Stimulated activated CD4-positive, alpha-beta T cell treated with anti-CD3 and anti-CD28 coated beads, TNF-alpha, amount 100 ng/mL, for 1 hour (primary cell): ENCODE measurements at regions not wholly inside any gene's neighbourhood (a gene's known extent, or its start where the extent isn't known, plus 50 kb on each side); places are given as distances from the start of the nearest gene placed in this dataset.

Source experiments
- DNase-seq, 3 donors: peaks; one replicate each; pipeline ENCODE4 v3.0.0-alpha.2; 2020; ENCODE audit warnings: low read depth in 3 of 3, low spot score in 1 of 3

DNA sequence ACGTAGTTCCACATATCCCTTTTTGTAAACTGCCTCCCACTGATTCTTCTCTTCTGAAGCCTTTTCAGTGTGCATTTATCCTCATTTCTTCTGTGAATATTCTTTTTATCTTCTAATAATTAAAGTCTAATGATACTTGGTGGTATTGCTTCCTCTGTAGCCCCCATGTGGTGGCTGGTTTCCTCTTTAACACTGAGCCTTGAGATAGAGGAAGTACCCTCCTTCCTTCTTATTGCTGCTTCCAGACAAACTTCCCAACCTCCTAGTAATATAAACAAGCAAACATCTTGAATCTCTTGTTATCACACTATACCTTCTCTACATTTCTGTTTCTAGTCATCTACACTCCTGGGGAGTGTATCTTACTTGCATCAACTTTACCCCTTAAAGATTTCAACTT is 310.5 kb upstream of the GIMD1 start:
- no peak for DNase-seq

DNA sequence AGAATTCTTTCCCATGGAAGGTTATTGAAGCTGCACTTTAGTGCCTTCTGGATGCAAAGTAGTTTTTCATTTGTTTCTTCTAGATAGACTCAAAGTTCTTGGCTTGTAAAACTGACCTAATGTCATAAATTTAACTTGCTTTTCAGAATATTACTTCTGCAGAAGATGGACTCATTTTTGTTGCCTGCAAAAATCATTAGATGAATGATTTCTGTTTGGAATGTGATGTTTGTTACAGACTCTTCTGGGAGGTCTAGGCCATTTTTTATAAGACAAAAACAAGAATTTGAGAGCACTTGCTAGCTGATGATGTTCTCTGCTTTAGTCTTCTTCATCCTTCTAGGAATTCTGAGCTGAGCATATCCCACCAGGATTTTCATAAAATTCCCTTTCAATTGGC is 308.6 kb upstream of the GIMD1 start:
- DNase-seq, result no peak

DNA sequence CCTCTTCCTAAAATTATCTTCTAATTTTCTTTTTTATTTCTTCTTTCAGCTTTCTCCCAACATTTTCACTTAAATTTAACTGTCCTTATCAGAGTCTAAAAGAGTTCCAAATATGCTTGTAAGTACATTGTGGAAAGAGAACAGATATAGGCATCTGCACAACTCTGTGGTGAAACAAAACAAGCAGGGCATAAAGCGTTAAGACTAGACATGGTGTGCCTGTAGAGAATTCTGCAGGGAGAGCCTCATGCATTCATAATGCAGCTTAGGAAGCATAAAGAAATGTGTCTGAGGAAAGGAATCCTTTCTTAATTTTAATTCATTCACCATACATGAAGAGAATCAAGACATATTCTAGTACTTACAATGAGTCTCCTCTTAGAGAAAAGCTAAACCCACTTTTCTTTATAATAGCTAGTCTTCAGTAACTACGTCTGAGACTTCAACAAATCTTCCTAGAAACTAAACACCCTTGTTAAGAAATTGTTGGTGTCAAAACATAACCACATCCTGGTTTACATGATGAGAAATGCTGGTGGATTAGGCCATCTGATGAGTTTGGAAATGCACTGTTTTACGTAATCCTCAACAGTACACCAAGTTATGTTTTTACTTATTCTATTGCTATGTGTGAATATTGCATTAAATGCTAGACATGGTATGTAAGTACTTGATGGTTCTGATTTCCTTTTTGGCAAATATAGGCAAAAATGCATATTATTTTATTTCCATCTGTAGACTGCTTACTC is 307.8 kb upstream of the GIMD1 start:
- no peak for DNase-seq

DNA sequence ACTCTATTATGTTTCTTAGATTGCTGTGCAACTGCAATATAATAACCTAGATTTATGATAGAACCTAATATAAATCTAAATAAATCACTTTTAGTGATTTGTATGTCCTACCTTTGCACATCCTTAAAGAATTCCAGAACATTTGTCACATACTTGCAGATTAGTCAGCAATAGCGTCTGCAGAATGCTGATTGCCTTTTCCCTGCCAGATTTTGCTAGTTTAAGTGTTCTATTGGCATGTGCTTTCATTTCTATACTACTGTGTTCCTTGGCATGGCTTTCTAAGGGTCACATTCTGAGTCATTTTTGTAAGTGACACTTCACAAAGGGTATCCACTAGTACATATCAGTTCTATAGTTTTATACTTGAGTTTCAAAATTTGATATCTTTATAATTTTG is 303.1 kb upstream of the GIMD1 start:
- DNase-seq, result no peak

DNA sequence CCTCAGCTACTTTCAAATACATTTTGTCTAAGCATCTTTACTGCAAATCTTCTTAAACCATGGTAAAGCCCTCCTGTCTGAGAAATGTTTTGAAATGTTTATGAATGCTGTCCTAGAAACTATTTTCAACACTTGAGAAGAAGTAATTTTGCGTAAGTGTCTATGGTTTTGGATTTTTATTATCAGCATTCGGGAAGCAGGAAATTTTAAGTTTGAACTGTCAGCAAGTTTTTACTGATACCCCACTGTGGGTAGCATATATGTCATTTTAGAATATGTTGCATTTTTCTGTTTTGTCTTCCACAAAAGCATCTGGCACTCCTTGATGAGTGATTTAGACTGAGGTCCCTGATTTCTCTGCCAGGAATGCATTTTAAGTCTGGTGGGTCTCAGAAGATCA is 302.4 kb upstream of the GIMD1 start:
- no peak for DNase-seq

DNA sequence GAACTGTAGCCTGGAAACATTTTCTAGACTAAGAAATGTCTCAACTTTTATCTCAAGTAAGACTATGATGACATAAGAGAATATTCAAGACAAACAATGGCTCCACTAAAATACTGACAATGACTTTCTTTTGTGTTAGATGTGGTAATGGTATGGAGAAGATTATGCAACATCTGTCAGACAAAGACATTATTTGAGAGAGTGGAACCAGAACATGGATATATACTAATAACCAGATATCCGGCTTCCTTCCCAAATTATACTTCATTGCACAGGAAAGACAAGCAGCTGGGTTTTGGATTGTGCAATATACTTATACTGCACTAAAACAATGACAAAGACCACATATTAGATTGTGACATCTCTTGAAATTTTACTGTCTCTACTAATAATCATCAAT is 290.8 kb upstream of the GIMD1 start:
- no peak for DNase-seq

DNA sequence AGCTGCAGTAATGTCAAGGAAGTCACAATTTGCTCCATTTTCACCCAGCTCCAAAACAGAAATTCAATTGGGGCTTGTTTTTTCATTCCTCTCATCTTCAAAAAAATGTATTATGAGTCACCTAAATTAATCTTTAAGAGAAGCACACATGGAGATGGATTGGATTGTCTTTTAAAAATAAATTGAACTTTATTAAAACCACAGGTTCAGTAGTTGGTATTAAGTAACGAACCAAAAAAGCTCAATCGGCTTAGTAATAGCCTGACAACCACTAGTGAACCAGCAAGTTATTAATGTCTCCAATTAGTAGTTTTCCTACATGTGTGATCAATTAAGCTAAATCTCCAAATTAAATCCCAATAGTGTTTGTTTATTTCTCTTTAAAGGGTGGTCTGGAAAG is 283.5 kb upstream of the GIMD1 start:
- DNase-seq, result no peak

DNA sequence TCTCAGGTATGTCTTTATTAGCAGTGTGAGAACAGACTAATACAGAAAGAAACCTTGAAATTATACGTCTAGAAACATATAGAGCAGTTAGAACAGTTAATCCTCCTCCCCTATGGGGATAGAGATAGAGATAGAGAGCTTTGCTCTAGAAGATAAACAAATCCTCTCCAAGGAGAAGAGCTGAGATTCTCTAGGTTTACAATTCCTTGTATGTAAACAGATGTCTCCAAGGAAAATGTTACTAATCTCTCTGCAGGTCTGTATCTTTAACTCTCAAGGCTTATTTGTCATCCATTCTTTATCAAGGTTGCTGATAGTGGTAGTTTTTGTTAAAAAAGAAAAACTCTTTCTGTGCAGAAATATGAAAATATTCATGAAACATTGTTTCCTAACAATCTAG is 282.1 kb upstream of the GIMD1 start:
- no peak for DNase-seq

DNA sequence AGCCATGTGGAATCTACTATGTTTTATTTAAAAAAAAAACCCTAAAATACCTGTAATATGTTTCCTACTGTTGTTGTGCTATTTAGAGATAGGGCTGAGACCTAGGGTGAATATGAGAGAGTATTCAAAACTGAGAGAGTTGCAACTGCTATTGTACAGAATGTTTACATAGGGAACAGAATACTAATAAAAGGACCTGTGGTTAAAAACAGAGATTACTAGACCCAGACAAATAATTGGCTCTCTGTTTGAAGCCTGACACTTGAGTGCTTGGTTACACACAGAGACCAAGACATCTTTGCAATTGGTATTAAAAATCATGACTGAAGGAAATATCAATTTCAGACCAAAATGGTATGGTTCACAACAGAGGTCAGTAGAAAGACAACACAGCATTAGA is 278.9 kb upstream of the GIMD1 start:
- no peak for DNase-seq

DNA sequence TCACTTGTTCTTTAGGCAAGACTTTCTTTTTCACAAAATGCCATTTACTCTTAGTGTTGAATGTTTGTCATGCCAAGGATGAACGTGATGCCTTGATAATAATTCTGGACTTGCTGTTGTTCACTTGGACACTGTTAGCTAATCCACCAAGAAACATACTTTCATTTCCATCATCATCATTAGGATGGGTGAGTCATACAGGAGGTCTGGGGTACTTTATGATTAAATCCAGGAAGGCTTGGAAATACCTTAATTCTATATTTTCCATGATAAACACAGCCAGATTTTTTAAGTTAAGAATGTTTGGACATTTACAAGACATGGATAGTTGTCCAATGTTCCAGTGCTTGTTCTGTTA is 260.7 kb upstream of the GIMD1 start:
- no peak for DNase-seq

DNA sequence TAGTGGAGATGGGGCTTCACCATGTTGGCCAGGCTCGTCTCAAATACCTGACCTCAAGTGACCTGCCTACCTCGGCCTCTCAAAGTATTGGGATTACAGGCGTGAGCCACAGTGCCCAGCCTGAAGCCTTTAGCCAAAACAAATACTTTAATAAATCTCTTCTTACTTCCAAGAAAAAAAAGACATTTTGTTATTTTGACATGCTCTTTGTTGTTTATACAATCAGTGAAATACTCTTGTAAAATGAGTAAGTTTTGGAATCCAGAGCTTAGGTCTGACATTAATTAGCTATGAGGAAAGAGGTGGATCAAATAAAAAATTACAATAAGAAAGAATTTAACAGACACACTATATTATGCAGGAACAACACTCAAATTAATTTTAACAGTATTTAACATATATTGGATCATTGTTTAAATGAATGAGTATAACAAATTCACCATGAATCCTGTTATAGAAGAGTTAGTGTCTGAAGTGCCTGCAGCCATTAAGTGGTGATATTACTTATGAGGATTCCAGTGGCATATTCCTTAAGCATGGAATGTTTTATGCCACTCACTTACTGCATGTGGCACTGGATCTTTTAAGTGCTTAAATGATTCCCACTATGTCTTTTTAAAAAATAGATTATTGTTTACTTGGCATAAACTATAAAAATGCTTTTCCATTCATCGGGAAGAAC is 260.1 kb upstream of the GIMD1 start:
- DNase-seq, result no peak

DNA sequence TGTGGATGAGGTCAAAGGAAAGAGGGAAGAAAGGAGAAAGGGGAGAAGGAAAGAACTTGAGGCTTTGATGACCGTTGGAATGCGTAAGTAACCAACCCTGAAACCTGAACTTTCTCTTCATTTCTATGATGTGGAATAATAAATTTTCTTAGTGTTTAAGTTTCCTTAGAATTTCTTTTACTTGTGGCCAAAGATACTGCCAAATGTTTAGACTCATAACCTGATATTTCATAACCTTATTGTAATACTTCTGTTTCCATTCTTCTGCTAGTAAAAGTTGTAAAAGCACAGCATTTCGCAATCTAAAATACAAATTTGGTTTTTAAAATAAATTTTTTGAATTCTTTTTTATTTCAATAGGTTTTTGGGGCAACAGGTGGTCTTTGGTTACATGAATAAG is 258.5 kb upstream of the GIMD1 start:
- DNase-seq, result no peak

DNA sequence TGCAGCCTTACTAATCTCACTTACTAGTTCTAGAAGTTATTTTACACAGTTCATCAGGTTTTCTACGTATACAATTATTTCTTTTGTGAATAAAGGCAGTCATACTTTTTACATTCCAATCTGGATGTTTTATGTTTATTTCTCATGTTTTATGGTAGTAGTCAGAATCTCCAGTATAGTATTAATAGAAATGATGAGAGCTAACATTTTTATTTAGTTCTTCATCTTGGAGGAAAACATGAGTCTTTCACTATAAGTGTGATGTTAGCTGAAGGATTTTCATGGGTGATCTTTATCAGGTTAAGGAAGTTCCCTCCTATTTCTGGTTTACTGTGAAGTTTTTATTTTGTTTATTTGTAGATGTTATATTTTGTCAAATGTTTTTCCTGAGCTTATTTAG is 256.1 kb upstream of the GIMD1 start:
- DNase-seq, result no peak

DNA sequence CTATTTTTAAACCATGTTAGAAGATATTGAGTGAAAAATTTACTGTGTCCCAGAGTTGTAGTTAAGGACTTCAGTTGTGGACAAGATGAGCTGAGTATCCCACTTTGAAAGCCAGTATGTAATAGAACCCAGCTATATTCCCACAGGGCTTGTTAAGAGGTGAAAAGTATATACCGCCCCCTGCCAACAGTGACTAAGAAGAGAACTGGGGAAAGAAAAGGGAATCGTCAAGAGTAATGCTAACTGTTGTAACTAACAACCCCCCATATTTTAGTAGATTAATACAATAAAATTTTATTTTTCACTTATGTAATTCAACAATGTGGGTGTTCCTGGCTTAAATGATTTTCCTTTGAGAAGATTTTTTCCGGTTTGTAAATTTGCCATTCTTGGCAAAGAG is 250.4 kb upstream of the GIMD1 start:
- no peak for DNase-seq

DNA sequence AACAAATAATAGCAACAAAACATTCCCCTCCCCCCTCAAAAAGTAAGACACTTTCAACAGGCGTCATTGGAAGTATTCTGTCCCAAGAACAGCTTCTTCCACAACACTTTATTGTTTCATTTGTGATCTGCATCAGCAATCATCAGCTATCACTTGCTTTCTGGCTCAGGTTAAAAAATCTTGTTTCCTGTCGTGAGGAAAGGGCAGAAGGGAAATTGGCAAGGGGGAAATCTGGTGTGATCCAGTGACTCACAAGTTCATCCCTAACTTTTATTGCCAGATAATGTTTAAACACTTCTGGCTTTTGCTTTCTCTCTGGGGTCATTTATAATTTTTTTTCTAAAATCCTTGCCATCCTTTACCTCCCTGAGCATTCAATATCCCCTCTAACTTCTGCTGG is 247.4 kb upstream of the GIMD1 start:
- no peak for DNase-seq

DNA sequence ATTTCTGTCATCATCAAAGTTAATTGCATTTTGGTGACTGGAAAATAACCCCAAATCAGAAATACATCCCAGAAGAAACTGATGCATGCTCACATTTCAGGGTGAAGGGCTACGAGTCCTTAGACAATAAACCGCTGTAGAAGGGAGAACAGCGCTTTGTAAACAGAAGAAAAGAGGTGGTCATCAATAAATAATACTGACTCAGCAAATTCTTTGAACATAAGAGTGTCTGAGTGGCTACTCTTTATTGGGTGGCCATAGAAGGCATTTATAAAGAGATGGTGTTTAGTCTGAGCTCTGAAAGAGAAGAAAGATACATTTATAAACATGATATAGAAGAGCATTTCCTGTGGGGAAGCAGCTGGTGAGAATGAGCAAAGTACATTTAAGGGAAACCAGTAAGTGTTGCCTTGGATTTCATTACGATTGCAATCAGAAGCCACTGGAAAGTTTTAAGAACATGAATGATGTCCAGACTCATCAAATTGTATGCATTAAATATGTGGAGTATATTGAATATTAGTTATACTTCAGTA is 246.9 kb upstream of the GIMD1 start:
- DNase-seq, result no peak

DNA sequence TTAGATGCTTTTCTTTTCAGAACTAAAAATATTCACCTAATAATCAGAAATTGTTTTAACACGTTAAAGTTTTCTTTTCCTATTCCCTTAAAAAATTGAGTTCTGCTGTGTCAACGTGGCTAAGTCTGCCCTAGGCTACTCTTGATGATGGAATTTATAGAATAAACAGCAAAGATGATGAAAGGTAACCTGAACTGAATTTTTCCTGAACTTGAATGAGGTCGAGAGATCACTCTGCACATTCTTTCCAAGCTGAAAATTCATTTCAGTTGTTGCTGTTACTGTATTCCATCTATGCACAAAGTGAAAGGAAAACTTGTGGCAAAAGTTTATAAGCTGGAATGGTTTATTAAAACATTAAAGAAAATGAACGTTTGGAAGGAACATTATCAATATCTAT is 245.9 kb upstream of the GIMD1 start:
- DNase-seq, result no peak

DNA sequence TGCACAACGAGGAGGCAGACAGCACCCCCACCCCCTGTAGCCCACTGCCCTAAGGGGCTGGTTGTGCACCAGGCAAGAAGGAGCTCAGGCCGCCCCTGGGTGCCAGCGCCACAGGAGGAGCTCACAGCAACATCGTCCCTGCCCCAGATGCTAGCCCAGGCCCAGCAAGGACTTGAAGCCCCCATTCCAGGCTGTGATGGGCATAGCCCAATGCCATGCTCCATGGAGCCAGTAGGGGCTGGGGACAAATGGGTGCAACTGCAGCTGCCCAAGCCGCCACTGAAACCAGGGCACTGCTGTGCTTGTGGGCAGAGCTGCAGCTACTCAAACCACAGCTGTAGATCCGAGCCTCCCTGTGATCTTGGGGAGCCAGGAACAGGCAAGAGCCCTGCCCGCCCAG is 241.3 kb upstream of the GIMD1 start:
- no peak for DNase-seq

DNA sequence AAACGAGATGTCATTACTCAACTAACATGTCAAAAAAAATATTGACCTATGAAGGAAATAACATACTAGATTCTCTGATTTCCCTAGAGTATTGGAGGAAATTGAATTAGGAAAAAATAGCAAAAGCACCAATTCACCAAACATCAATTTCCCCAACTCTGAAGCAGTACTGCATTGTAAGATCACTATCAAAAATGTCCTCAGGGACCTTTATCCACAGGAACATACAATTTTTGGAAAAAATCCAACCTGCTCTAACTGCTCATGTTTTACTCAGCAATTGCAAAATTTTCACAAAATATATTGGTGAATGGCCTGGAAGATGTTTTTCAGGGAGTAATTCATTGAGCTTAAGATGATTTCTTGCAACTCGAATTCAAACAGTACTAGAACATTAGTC is 239.0 kb upstream of the GIMD1 start:
- no peak for DNase-seq

DNA sequence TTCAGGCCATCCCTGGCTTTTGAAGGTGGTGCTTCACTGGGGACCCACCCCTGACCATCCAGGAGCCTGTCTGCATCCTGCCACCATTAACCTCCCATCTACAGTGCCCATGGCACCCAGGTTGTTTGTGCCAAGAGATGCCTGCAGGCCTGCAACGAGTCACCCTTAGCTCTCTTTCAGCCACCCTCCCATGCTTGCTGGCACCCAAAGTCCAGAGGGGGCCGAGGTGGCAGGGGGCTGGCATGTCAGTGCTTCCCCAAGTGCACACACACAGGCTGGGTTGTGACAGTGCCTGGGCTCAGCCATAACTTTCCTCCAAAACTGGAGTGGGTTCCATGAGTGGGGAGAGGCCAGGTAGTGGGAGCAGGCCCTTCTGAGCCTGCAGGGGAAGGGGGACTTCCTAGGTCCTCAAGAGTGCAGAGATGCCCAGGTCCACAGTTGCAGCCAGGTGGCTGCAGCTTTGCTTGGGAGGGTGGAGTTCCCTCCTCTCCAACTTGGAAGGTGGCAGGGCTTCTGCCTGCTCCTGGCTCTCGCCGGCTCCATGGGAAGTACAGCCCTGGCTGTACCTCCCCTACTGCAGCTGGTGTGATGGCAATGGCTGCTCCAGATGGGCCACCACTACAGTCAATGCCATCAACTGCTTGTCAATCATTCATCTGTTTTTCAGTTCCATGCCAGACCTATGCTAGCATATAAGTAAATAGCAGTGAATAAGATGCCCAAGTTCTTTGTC is 235.9 kb upstream of the GIMD1 start:
- DNase-seq, result no peak

DNA sequence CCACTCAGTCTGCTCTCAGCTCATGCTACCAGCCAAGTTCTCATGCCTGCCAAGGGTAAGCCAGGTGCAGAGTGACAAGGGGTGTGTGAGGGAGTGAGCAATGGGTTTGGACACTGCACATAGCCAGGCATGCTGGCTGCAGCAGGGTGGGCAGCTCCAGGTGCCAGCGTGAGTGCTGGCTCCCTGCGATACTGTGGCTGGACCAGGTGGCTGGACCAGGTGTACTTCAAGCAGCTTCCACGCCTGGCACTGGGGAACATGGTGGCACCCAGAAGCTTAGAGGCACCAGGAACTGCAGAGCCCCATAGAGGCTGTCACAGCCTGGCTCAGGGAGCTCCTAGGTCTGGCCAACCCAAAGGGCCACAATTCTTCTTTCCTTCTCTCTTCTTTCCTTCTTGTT is 234.9 kb upstream of the GIMD1 start:
- DNase-seq, result no peak

DNA sequence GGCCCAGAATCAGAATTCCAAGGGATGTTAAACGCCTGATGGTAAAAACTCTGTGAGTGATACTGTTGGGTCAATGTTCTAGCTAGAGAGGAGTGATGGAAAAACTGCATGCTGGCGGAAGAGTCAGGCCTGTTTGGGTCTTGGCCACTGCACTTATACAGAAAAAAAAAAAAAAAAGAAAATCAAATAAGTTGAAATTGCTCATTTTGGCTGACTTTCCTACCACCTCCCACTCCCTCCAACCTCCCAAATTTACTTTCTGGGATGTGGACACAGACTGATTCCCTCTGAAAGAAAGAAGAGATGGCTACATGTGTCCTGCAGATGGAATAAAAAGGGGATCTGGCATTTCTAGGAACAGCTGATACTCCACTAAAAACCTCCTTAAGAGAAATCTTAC is 234.1 kb upstream of the GIMD1 start:
- DNase-seq, result no peak
